Prostate gland (tissue), 2 donors: ENCODE measurements at regions not wholly inside any gene's neighbourhood (a gene's known extent, or its start where the extent isn't known, plus 50 kb on each side); places are given as distances from the start of the nearest gene placed in this dataset.

Experiments
- DNase-seq: peaks from one replicate; pipeline ENCODE4 v3.0.0-alpha.2; 2019; ENCODE audit warnings: low spot score
- H3K27ac ChIP-seq, 2 donors: fragments of 200-600 bp; sonication (generic); 2 replicates each; pipeline ENCODE4 v1.5.1; 2017 to 2019
- H3K27me3 ChIP-seq: fragments of 200-600 bp; sonication (generic); replicated peaks from 2 replicates; pipeline ENCODE4 v1.5.1; 2019; ENCODE audit not compliant: insufficient read depth
- H3K36me3 ChIP-seq, 2 donors: fragments of 200-600 bp; sonication (generic); 1 replicate in 1 of 2; 2 replicates in 1 of 2; pipeline versions ENCODE4 v1.5.1 to v1.8.1; 2017 to 2019
- H3K4me1 ChIP-seq: fragments of 200-600 bp; sonication (generic); replicated peaks from 2 replicates; pipeline ENCODE4 v1.5.1; 2019
- H3K4me3 ChIP-seq, 2 donors: fragments of 200-600 bp; sonication (generic); 2 replicates each; pipeline ENCODE4 v1.5.1; 2017 to 2019
- H3K9me3 ChIP-seq: fragments of 200-600 bp; sonication (generic); 2 replicates; pipeline ENCODE4 v1.5.1; 2017
- CTCF ChIP-seq, 4 experiments: fragments of 200-600 bp in 2 of 4; fragments of 450-650 bp in 2 of 4; sonication (generic) in 2 of 4; IDR thresholded peaks; 1 replicate in 3 of 4; 2 replicates in 1 of 4; pipeline ENCODE4 v1.5.1; 2016 to 2019; ENCODE audit warnings: antibody characterized with exemption in 4 of 4, mild to moderate bottlenecking in 2 of 4, moderate library complexity in 2 of 4
- POLR2A ChIP-seq: fragments of 450-650 bp; IDR thresholded peaks from one replicate; pipeline ENCODE4 v1.6.1; 2016; ENCODE audit warnings: antibody characterized with exemption, mild to moderate bottlenecking
- POLR2AphosphoS5 ChIP-seq: sonication (generic); formaldehyde crosslinking; IDR thresholded peaks from one replicate; pipeline ENCODE4 v1.6.1; 2017; ENCODE audit warnings: antibody characterized with exemption
- WGBS: methylation state at CpG from one replicate; pipeline ENCODE4 v1.1.5; 2018; 5-methylcytosine and 5-hydroxymethylcytosine counted together
- intact Hi-C: fragments of 100-400 bp; cut with DNase I; formaldehyde crosslinking; loops from one replicate; pipeline ENCODE4 v1.14.2; 2022

DNA sequence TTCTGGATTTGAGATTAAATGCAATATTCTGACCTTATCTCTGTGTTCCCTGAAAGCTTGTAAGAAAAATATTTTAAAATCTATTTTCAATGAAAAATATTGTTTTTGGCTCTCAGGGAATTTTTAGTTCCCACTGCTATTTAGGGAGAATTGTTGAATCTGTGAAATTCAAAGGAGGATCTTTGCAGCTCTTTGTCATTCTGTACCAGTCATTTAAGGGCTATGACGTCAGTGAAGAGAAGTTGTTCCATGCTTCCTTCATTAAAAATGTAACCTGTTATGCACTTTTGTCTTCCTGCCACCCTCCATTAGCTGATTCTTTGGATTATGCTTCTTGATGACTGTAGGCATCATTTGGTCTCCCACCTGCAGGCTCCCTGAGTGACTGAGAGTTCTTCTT, 427.8 kb upstream of the C2CD4B start:
- Histone ChIP-seq H3K4me1 (no peaks in the 10 kb centered on the region), H3K4me3 (no peak overlapping the region), H3K36me3 (no peaks in the 10 kb centered on the region), H3K27me3 (no peaks in the 10 kb centered on the region), H3K27ac (no peak overlapping the region), H3K9me3 (no peaks in the 10 kb centered on the region)
- no peak for DNase-seq
- TF ChIP-seq POLR2AphosphoS5 (no peak), CTCF (IDR thresholded peaks at IDR 0.05) (no peak), POLR2A (no peak)
- WGBS: 70% methylated on average over 1 of the region's 1 CpG
- intact Hi-C loops: no loop called here

GRCh38 chr15:62593681-62594399, 428.8 kb upstream of the C2CD4B start:
- no peak for TF ChIP-seq POLR2A
- TF ChIP-seq CTCF (IDR thresholded peaks at IDR 0.05): no peak
- no peak for TF ChIP-seq POLR2AphosphoS5
- H3K36me3 ChIP-seq: no peaks in the 10 kb centered on the region
- H3K27ac ChIP-seq: no peak overlapping the region
- H3K4me3 ChIP-seq: no peak overlapping the region
- WGBS: 75% methylated on average over 4 of the region's 4 CpGs
- no peaks in the 10 kb centered on the region for H3K27me3 ChIP-seq
- H3K9me3 ChIP-seq: no peaks in the 10 kb centered on the region
- no peak for DNase-seq
- H3K4me1 ChIP-seq: no peaks in the 10 kb centered on the region
- intact Hi-C loops: no loop called here

DNA sequence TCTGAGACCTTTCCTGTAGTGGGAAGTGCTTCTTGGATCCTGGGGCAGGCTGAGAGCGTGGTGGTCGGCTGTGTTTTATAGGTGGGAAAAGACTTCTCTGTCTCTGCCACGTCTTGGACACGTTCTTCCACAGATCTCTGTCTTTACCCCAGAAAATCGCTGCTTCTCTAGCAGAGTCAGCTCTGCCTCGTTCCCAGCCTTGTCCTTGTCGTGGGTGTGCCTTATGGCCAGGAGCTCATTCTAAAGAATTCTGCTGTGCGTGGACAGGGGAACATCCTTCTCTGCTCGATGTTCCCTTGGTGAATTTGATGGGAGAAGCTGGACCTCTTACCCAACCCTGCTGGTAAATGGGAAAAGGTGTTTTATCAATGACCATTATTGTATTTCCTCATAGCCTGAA, 433.1 kb upstream of the C2CD4B start:
- Histone ChIP-seq H3K27ac (no peak overlapping the region), H3K4me3 (no peak overlapping the region), H3K36me3 (no peaks in the 10 kb centered on the region), H3K27me3 (no peaks in the 10 kb centered on the region), H3K9me3 (no peaks in the 10 kb centered on the region), H3K4me1 (no peaks in the 10 kb centered on the region)
- TF ChIP-seq POLR2A: no peak
- no peak for TF ChIP-seq CTCF (IDR thresholded peaks at IDR 0.05)
- no peak for TF ChIP-seq POLR2AphosphoS5
- WGBS: 86% methylated on average over 9 of the region's 9 CpGs
- intact Hi-C loops: no loop called here
- DNase-seq: no peak

DNA sequence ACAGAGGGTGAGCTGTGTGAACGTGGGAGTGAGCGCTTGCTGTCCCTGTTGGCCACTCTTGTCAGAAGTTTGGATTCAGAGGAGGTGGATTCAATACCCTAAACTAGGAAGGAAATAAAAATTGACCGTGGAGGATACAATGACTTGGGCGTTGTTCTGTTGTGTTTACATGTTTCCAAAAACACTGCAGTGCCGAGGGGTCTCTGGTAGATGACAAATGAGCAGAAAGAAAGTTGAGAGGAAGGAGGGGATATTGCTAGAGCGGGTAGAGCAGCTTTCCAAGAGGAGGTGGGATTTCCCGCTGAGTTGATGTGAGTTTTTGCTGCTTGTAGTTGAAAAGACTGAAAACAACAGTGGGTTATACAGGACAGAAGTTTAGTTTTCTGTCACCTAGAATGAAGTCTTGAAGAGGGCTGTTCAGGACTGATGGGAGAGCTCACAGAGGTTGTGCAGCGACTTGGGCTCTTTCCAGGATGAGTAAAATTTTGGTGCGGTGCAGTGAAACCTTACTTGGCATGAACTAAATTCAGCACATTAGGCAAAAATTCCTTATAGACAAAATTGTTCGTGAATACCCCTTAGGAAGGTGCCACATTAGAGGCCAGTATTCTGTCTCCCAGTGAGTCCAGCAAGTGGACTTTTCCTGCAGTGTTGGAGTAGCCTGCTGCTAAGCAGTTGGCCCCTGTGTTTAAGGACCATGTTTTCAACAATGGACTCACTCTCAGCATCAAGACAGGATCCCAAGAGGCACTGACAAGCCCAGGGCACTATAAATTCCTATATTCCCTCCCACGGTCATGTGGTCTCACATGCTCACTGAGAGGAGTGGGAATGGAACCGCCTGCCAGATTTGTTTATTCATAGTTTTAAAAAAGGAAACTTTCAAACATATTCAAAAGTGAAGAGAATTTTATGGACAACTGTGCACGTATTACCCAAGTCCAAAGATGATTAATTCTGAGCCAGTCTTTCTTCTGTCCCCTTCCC, 435.0 kb upstream of the C2CD4B start:
- DNase-seq: no peak
- intact Hi-C loops: no loop called here

More for the DNA sequence above, 435.0 kb upstream of the C2CD4B start:
- Histone ChIP-seq H3K27me3 (no peaks in the 10 kb centered on the region), H3K4me1 (no peaks in the 10 kb centered on the region), H3K36me3 (no peaks in the 10 kb centered on the region), H3K4me3 (no peak overlapping the region), H3K9me3 (no peaks in the 10 kb centered on the region), H3K27ac (no peak overlapping the region)
- no peak for TF ChIP-seq POLR2A
- TF ChIP-seq CTCF (IDR thresholded peaks at IDR 0.05): no peak
- TF ChIP-seq POLR2AphosphoS5: no peak
- WGBS: 69% methylated on average over 13 of the region's 13 CpGs
